Osteoblast (primary cell): ENCODE measurements at regions not wholly inside any gene's neighbourhood (a gene's known extent, or its start where the extent isn't known, plus 50 kb on each side); places are given as distances from the start of the nearest gene placed in this dataset.
"Not testable (repeated sequence)": the region's sequence is repeated elsewhere in the genome, so short reads cannot be mapped to it uniquely, and the experiment has no call there.

Experiments used
- DNase-seq: peaks from one replicate; pipeline ENCODE4 v3.0.0; 2011; ENCODE audit warnings: low spot score, mixed read lengths; ENCODE audit not compliant: insufficient read length; ENCODE audit errors: missing footprints
- H2AFZ ChIP-seq: 2 replicates; pipeline ENCODE4 v1.6.0; 2011; ENCODE audit warnings: mild to moderate bottlenecking, low read length
- H3K27ac ChIP-seq: 2 replicates; pipeline ENCODE4 v1.5.1; 2011; ENCODE audit warnings: mild to moderate bottlenecking, low read depth, low read length, moderate library complexity
- H3K27me3 ChIP-seq: 2 replicates; pipeline ENCODE4 v1.6.0; 2012; ENCODE audit warnings: mild to moderate bottlenecking, control low read depth, inconsistent platforms, low read length, moderate library complexity; ENCODE audit not compliant: insufficient read depth
- H3K36me3 ChIP-seq: 2 replicates; pipeline ENCODE4 v1.5.1; 2011; ENCODE audit warnings: mild to moderate bottlenecking, low read length, control low read depth, moderate library complexity; ENCODE audit not compliant: insufficient read depth
- H3K4me1 ChIP-seq: 2 replicates; pipeline ENCODE4 v1.5.1; 2011; ENCODE audit warnings: mild to moderate bottlenecking, low read length, control low read depth, moderate library complexity; ENCODE audit not compliant: insufficient read depth
- H3K4me2 ChIP-seq: 2 replicates; pipeline ENCODE4 v1.6.0; 2011; ENCODE audit warnings: mild to moderate bottlenecking, low read length; ENCODE audit not compliant: insufficient read depth
- H3K4me3 ChIP-seq: fragments of 200-600 bp; sonication (generic); 3 replicates; pipeline ENCODE4 v1.5.1; 2012; ENCODE audit warnings: mild to moderate bottlenecking, low read length, inconsistent platforms; ENCODE audit not compliant: insufficient read depth
- H3K79me2 ChIP-seq: 2 replicates; pipeline ENCODE4 v1.6.0; 2012; ENCODE audit warnings: mild to moderate bottlenecking, low read length, control low read depth, inconsistent platforms; ENCODE audit not compliant: insufficient read depth
- H3K9me3 ChIP-seq: 2 replicates; pipeline ENCODE4 v1.5.1; 2011; ENCODE audit warnings: low read depth, low read length, control low read depth
- H4K20me1 ChIP-seq: 2 replicates; pipeline ENCODE4 v1.6.0; 2012; ENCODE audit warnings: mild to moderate bottlenecking, low read length, control low read depth; ENCODE audit not compliant: insufficient read depth
- CTCF ChIP-seq: IDR thresholded peaks from 2 replicates; pipeline ENCODE4 v1.5.1; 2011; ENCODE audit warnings: mild to moderate bottlenecking, low read depth, low read length, moderate library complexity; ENCODE audit errors: extremely low read depth

GRCh38 chr14:106141242-106142220 lies 615.1 kb downstream of the TMEM121 start:
- DNase-seq = peak; percentile 15
- no peak overlapping the region for H3K27ac ChIP-seq
- no peak for TF ChIP-seq CTCF
- H3K4me2 ChIP-seq = no peak overlapping the region
- no peaks in the 10 kb centered on the region for H3K9me3 ChIP-seq
- no peaks in the 10 kb centered on the region for H3K27me3 ChIP-seq
- H3K4me3 ChIP-seq = no peak overlapping the region
- H4K20me1 ChIP-seq = no peaks in the 10 kb centered on the region
- H2AFZ ChIP-seq = no peak overlapping the region
- no peaks in the 10 kb centered on the region for H3K4me1 ChIP-seq
- no peaks in the 10 kb centered on the region for H3K79me2 ChIP-seq
- no peaks in the 10 kb centered on the region for H3K36me3 ChIP-seq

GRCh38 chr14:106145731-106146130 lies 619.3 kb downstream of the TMEM121 start:
- not testable (repeated sequence) for H3K27ac ChIP-seq, H3K4me1 ChIP-seq, H3K36me3 ChIP-seq, DNase-seq, H3K4me2 ChIP-seq, H3K9me3 ChIP-seq, H3K79me2 ChIP-seq, H4K20me1 ChIP-seq, H2AFZ ChIP-seq, H3K27me3 ChIP-seq, H3K4me3 ChIP-seq

GRCh38 chr14:106153362-106153955 lies 627.1 kb downstream of the TMEM121 start:
- H3K9me3 ChIP-seq, H3K4me2 ChIP-seq, H3K4me1 ChIP-seq, H2AFZ ChIP-seq, H4K20me1 ChIP-seq, H3K79me2 ChIP-seq, H3K27me3 ChIP-seq, H3K4me3 ChIP-seq, DNase-seq, H3K36me3 ChIP-seq, H3K27ac ChIP-seq: not testable (repeated sequence)
- TF ChIP-seq CTCF = peak; percentile 57

GRCh38 chr14:106163316-106163715 lies 636.9 kb downstream of the TMEM121 start:
- H3K27me3 ChIP-seq = no peaks in the 10 kb centered on the region
- H3K4me1 ChIP-seq = no peaks in the 10 kb centered on the region
- no peak for TF ChIP-seq CTCF
- no peak overlapping the region for H3K4me2 ChIP-seq
- H3K36me3 ChIP-seq = no peaks in the 10 kb centered on the region
- no peaks in the 10 kb centered on the region for H3K9me3 ChIP-seq
- no peak overlapping the region for H2AFZ ChIP-seq
- no peak for DNase-seq
- no peaks in the 10 kb centered on the region for H3K79me2 ChIP-seq
- H4K20me1 ChIP-seq = no peaks in the 10 kb centered on the region
- H3K27ac ChIP-seq = no peak overlapping the region
- H3K4me3 ChIP-seq = no peak overlapping the region

- not testable (repeated sequence) for H2AFZ ChIP-seq, H3K4me1 ChIP-seq, DNase-seq, H3K27ac ChIP-seq, H3K79me2 ChIP-seq, H3K36me3 ChIP-seq, H3K9me3 ChIP-seq, H3K27me3 ChIP-seq, H4K20me1 ChIP-seq, H3K4me3 ChIP-seq, H3K4me2 ChIP-seq
Measured at GRCh38 chr14:106163812-106164211, 637.4 kb downstream of the TMEM121 start.
